ENCODE measurements at regions not wholly inside any gene's neighbourhood (a gene's known extent, or its start where the extent isn't known, plus 50 kb on each side); places are given as distances from the start of the nearest gene placed in this dataset.
"Not testable (repeated sequence)": the region's sequence is repeated elsewhere in the genome, so short reads cannot be mapped to it uniquely, and the experiment has no call there.

DNA sequence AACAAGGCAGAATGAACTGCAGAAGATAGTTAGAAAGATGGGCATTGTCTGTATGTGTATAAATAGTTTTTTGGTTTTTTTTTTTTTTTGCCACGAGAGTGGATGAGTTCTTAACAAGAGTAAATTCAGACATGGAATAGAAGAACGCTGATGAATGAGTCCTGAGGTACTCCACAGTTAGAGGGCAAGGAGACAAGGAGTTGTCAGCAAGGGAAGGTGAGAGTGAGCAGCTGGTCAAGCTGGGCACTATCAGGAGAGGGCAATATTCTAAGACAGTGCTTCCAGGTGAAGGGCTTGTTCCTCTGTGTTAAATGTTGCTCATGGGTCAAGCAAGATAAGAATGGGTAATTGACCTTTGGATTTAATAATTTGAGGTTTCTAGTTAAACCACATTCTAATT is 138.6 kb upstream of the FAM78B start:
- DNase-seq (ENCODE audit: low read depth in 2 of 2) = no peak

DNA sequence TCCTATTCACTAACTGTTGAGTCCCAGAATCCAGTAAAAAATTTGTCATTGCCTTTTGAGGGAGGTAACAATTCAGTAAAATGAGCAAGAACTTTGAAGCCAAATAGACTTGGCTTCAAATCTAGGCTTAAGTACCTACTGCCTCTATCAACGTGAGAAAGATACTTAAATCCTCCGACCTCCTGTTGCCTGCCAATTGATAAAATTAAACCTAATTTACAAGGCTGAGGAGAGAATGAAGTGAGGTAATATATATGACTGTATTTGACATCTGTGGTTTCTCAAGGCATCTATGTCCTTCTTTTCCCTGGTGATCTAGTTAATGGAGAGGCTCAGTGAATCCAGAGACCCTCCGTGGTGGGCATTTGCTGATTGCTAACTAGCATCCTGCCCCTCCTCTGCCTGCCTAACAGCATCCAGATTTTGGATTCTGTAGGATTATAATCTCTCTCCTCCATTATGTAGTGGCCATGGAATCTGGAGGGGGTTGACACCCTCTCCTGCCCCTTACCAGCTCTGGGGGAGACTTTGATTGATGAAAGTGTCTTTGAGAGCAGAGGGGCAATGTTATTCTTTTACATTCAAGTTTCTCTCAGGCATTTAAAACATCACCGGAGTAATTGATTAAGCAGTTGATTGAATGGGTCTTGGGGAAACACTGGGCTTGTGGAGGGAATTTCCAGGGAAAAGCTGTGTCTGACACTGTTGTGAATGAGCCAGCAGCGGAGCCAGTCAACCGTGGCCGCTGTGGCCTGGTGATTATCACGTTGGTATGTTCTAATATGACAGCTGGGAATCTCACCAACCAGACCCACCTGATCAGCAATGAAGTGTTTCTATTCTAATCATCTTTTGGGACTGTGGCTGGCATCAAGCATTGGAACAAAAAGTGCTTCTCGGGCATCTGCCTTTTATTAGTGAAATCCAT is 140.7 kb upstream of the FAM78B start:
- no peak for DNase-seq (ENCODE audit: low read depth in 2 of 2)

GRCh38 chr1:166316306-166316705 is 149.5 kb upstream of the FAM78B start:
- not testable (repeated sequence) for DNase-seq (ENCODE audit: low read depth in 2 of 2)

- no peak for DNase-seq (ENCODE audit: low read depth in 2 of 2)
These were observed 155.7 kb upstream of the FAM78B start for GRCh38 chr1:166322470-166322869.

GRCh38 chr1:166327886-166328285 is 161.1 kb upstream of the FAM78B start:
- no peak for DNase-seq (ENCODE audit: low read depth in 2 of 2)

GRCh38 chr1:166328956-166329355 is 162.2 kb upstream of the FAM78B start:
- DNase-seq (ENCODE audit: low read depth in 2 of 2) = no peak

- no peak for DNase-seq (ENCODE audit: low read depth in 2 of 2)
These were observed 163.3 kb upstream of the FAM78B start for GRCh38 chr1:166330096-166330495.

GRCh38 chr1:166338105-166338504 is 171.3 kb upstream of the FAM78B start:
- DNase-seq (ENCODE audit: low read depth in 2 of 2) = no peak

DNA sequence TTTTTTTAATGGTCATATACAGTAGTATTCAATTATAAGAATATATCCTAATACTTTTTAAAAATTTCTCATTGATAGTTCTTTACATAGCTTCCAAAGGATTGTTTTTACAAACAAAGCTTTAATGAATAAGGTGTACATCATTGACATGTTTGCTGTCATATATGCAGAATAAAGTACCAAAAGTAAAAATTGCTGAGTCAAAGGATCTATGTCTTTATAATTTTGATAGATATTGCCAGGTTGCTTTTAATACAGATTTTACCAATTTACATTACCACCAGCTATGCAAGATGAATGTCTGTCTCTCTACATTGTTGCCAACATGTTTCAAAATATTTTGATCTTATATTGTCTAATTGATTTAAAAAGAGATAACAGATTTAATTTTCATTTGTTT is 173.9 kb upstream of the FAM78B start:
- no peak for DNase-seq (ENCODE audit: low read depth in 2 of 2)

DNA sequence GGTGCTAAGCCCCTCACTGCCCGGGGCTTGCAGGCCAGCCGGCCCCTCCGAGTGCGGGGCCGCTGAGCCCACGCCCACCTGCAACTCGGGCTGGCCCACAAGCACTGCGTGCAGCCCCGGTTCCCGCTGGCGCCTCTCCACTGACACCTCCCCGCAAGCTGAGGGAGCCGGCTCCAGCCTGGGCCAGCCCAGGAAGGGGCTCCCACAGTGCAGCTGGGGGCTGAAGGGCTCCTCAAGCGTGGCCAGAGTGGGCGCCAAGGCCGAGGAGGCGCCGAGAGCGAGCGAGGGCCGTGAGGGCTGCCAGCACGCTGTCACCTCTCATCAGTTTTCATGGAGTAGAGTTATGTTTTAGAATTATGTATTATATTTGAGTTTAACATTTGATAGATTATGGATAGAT is 176.5 kb upstream of the FAM78B start:
- DNase-seq (ENCODE audit: low read depth in 2 of 2) = no peak

- no peak for DNase-seq (ENCODE audit: low read depth in 2 of 2)
These were observed 183.7 kb upstream of the FAM78B start for GRCh38 chr1:166350490-166350889.

GRCh38 chr1:166351676-166352075 is 184.9 kb upstream of the FAM78B start:
- DNase-seq (ENCODE audit: low read depth in 2 of 2) = no peak

- no peak for DNase-seq (ENCODE audit: low read depth in 2 of 2)
These were observed 186.4 kb upstream of the FAM78B start for GRCh38 chr1:166353213-166353612.

DNA sequence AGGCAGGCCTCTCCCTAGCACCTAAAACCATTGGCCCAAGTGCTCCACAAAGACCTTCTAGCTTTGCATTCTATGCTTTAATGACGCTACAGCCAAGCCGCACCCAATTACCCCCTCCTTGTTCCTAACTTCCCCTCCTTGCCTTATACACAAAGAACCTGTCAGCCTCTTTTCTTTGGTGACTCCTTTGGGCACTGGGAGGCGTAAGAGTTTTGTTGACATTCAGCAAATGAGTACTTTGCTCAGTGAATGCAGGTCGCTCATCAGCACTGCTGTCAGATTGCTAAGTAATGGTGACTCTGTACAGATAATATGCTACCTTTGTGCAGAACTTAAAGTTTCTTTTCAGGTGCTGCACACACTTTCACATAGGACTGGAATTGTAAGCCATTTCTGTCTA is 187.6 kb upstream of the FAM78B start:
- no peak for DNase-seq (ENCODE audit: low read depth in 2 of 2)

DNA sequence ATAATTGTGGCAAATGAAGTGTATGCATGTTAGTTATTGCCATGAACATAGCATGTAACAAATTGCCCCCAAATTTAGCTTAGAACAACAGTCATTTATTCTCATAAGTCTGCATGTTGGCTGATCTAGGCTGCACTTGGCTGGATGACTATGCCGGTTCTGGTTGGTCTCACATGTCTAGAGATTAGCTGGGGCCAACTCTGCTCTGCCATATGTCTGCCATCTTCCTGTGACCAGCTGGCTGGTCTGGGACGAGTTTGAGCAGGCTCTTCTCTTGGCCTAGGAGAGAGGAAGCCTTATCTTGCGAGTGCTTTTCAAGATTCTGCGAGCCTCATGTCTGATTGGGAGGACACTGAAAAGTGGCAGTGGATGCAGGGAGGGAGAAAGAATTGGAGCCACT is 198.3 kb upstream of the FAM78B start:
- no peak for DNase-seq (ENCODE audit: low read depth in 2 of 2)

- no peak for DNase-seq (ENCODE audit: low read depth in 2 of 2)
These were observed 201.2 kb upstream of the FAM78B start for GRCh38 chr1:166368030-166368429.

GRCh38 chr1:166377896-166378295 is 211.1 kb upstream of the FAM78B start:
- no peak for DNase-seq (ENCODE audit: low read depth in 2 of 2)

DNA sequence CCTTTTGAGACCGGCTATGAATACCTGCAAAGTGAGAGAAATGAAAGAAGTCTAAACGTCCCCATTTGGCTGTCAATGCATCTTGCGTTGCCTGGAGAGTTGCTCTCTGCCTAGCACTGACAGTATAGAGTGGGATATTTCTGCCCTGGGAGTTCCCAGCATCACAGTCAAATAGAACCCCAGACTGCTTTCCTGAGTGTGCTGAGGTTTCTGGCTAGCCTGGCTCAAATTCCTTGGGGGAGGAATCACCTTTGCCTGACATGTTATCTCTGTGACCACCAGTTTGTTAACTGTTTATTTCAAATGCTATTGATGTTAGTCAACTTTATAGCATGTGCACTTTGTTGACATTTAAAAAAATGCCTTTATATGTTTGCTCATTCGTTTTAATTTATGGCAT is 212.0 kb upstream of the FAM78B start:
- no peak for DNase-seq (ENCODE audit: low read depth in 2 of 2)

DNA sequence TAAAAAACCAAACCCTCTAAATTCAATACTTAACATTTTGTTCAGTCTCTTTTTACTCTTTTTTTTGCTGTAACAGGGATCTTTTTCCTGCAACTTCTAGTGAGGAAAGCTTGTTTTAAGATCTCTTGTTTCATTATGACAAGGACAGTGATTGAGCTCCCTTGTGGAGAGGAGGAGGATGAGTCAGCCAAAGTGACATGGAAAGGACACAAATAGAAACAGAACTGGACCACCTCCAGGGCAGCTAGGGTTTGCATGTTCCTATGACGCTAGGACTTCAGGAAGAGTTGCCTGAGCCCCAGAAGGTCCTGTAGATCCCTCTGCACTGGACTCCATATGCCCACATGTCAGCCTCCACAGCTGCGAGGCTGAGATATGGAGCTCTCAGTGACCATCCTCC is 212.6 kb upstream of the FAM78B start:
- no peak for DNase-seq (ENCODE audit: low read depth in 2 of 2)

GRCh38 chr1:166383137-166383536 is 216.3 kb upstream of the FAM78B start:
- no peak for DNase-seq (ENCODE audit: low read depth in 2 of 2)

- DNase-seq (ENCODE audit: low read depth in 2 of 2) = no peak
These were observed 217.0 kb upstream of the FAM78B start for GRCh38 chr1:166383635-166384346.

DNA sequence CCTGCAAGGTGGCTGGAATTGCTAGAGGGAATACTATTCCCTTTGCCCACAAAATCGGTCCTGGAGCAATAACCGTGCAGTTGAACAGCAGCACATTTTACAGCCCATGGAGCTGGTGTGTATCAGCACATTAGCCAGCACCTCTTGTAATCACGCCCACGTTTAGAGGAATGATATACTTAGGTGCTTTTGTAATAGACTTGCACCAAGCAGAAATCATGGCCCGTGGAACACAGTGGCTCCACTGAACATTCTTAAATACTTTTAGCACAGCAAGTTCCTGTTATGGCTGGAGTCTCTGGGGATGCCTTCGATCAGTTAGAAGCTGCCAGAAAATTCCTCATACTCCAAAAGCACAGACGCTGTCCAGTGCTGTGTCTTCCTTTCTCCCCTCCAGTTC is 218.1 kb upstream of the FAM78B start:
- DNase-seq (ENCODE audit: low read depth in 2 of 2) = no peak

- no peak for DNase-seq (ENCODE audit: low read depth in 2 of 2)
These were observed 223.7 kb upstream of the FAM78B start for GRCh38 chr1:166390366-166391033.
